WI38 (cell line): ENCODE measurements at regions not wholly inside any gene's neighbourhood (a gene's known extent, or its start where the extent isn't known, plus 50 kb on each side); places are given as distances from the start of the nearest gene placed in this dataset.

ENCODE experiments used
- H3K4me3 ChIP-seq: 2 replicates; pipeline ENCODE4 v1.5.1; 2011; ENCODE audit warnings: low read depth, mild to moderate bottlenecking, control low read depth, low read length
- CTCF ChIP-seq: IDR thresholded peaks from 2 replicates; pipeline ENCODE4 v1.5.1; 2012; ENCODE audit warnings: low read depth, mild to moderate bottlenecking, control low read depth, low read length

- H3K4me3 ChIP-seq: no peak overlapping the region
- no peak for TF ChIP-seq CTCF
These were observed 163.2 kb upstream of the TSHZ2 start for GRCh38 chr20:52809003-52809402.

- no peak for TF ChIP-seq CTCF
- H3K4me3 ChIP-seq: no peak overlapping the region
These were observed 165.2 kb upstream of the TSHZ2 start for GRCh38 chr20:52806918-52807317.

GRCh38 chr20:52805843-52806242 is 166.3 kb upstream of the TSHZ2 start:
- no peak overlapping the region for H3K4me3 ChIP-seq

GRCh38 chr20:52805296-52805571 is 166.9 kb upstream of the TSHZ2 start:
- no peak overlapping the region for H3K4me3 ChIP-seq
- TF ChIP-seq CTCF: no peak

More at GRCh38 chr20:52805843-52806242, 166.3 kb upstream of the TSHZ2 start:
- no peak for TF ChIP-seq CTCF

GRCh38 chr20:52804497-52805295 is 167.5 kb upstream of the TSHZ2 start:
- TF ChIP-seq CTCF: no peak
- H3K4me3 ChIP-seq: no peak overlapping the region

GRCh38 chr20:52801628-52802006 is 170.5 kb upstream of the TSHZ2 start:
- no peak for TF ChIP-seq CTCF
- no peak overlapping the region for H3K4me3 ChIP-seq

- H3K4me3 ChIP-seq: no peak overlapping the region
- TF ChIP-seq CTCF: no peak
These were observed 171.2 kb upstream of the TSHZ2 start for GRCh38 chr20:52800734-52801627.
